HG02885 (cell line): ENCODE measurements at regions not wholly inside any gene's neighbourhood (a gene's known extent, or its start where the extent isn't known, plus 50 kb on each side); places are given as distances from the start of the nearest gene placed in this dataset.

Source experiments
- ATAC-seq: cut with Tn5 transposase; IDR thresholded peaks from one replicate; pipeline ENCODE4 v1.9.1; 2021; ENCODE audit warnings: mild to moderate bottlenecking; ENCODE audit not compliant: unreplicated experiment, poor library complexity

GRCh38 chr10:3496138-3496537 lies 288.9 kb downstream of the KLF6 start:
- no peak for ATAC-seq

- ATAC-seq, result no peak
These were observed 289.7 kb downstream of the KLF6 start for GRCh38 chr10:3495281-3495680.

GRCh38 chr10:3494838-3495230 lies 290.2 kb downstream of the KLF6 start:
- ATAC-seq, result no peak

GRCh38 chr10:3494131-3494837 lies 290.7 kb downstream of the KLF6 start:
- no peak for ATAC-seq

GRCh38 chr10:3493621-3494020 lies 291.4 kb downstream of the KLF6 start:
- no peak for ATAC-seq

- ATAC-seq, result no peak
These were observed 293.4 kb downstream of the KLF6 start for GRCh38 chr10:3491571-3491970.

- no peak for ATAC-seq
These were observed 297.8 kb downstream of the KLF6 start for GRCh38 chr10:3487228-3487627.

- no peak for ATAC-seq
These were observed 298.5 kb downstream of the KLF6 start for GRCh38 chr10:3486346-3487065.

- peak; percentile 28 for ATAC-seq
These were observed 299.8 kb downstream of the KLF6 start for GRCh38 chr10:3485057-3485686.

- peak; percentile 57 for ATAC-seq
These were observed 300.5 kb downstream of the KLF6 start for GRCh38 chr10:3484306-3485056.

GRCh38 chr10:3482200-3482993 lies 302.6 kb downstream of the KLF6 start:
- peak; percentile 62 for ATAC-seq

GRCh38 chr10:3481496-3481895 lies 303.5 kb downstream of the KLF6 start:
- ATAC-seq, result no peak

- no peak for ATAC-seq
These were observed 304.1 kb downstream of the KLF6 start for GRCh38 chr10:3480990-3481315.

GRCh38 chr10:3480281-3480989 lies 304.6 kb downstream of the KLF6 start:
- ATAC-seq, result no peak

- no peak for ATAC-seq
These were observed 306.2 kb upstream of the PITRM1 start for GRCh38 chr10:3478632-3479240.

- ATAC-seq, result peak; percentile 63
These were observed 305.6 kb upstream of the PITRM1 start for GRCh38 chr10:3478153-3478552.

- peak; percentile 63 for ATAC-seq
These were observed 305.1 kb upstream of the PITRM1 start for GRCh38 chr10:3477683-3478082.

GRCh38 chr10:3476640-3477448 lies 304.3 kb upstream of the PITRM1 start:
- no peak for ATAC-seq
